ENCODE measurements at regions not wholly inside any gene's neighbourhood (a gene's known extent, or its start where the extent isn't known, plus 50 kb on each side); places are given as distances from the start of the nearest gene placed in this dataset.

DNA sequence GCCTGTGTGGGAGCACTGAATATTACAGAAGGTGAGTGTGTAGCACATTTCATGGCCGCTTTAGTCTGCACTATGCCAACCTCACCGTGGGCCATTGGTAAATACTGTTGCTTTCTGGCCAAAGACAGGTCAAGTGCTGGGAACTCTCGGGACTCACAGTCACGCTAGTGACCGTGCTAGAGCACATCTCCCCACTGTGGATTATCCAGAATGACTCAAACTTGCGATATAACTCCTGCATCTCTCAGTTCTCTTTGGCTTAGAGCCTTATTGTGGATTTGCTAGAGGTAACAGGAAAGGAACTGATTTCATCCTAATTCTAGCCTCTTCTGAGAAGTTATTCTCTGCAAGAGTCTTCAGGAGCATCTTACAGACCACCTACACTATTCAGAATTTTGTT, 86.5 kb downstream of the DAD1 start:
- in situ Hi-C loops (cut with MboI; ENCODE audit: low sequenced_read_pairs): no loop called here

More for the DNA sequence above, 86.5 kb downstream of the DAD1 start:
- dilution Hi-C loops (cut with HindIII; ENCODE audit: low sequenced_read_pairs, unreplicated experiment): no loop called here
- Histone ChIP-seq H3K9me1 (ENCODE audit: insufficient read depth, low read length) (no peaks in the 10 kb centered on the region), H4K91ac (ENCODE audit: insufficient read depth, low read depth, low read length) (no peak overlapping the region), H3K4me2 (ENCODE audit: low read depth, low read length) (no peak overlapping the region), H3K79me1 (ENCODE audit: low read depth in 1 of 2, low read length in 2 of 2) (no peaks in the 10 kb centered on the region), H3K56ac (ENCODE audit: extremely low read depth, insufficient read depth, low read length) (no peak overlapping the region), H2AK5ac (ENCODE audit: low read depth, low read length) (no peak overlapping the region), H3K18ac (ENCODE audit: low read depth, low read length) (no peak overlapping the region), H2BK15ac (ENCODE audit: low read depth, low read length) (no peak overlapping the region), H2BK5ac (ENCODE audit: low read depth, low read length, poor library complexity, severe bottlenecking) (no peak overlapping the region), H2AFZ (replicated peaks; ENCODE audit: low read length, poor library complexity) (no peak overlapping the region), H2AK9ac (replicated peaks; ENCODE audit: low read depth, low read length, poor library complexity) (no peak overlapping the region), H3K27me3 (ENCODE audit: control insufficient read depth, insufficient read depth, low read length) (peaks cover 24% of the 10 kb centered on the region), H2BK120ac (ENCODE audit: low read depth, low read length) (no peak overlapping the region), H4K20me1 (ENCODE audit: insufficient read depth, low read length) (no peaks in the 10 kb centered on the region), H2BK20ac (ENCODE audit: low read depth, low read length) (no peak overlapping the region), H4K5ac (ENCODE audit: low read depth, low read length) (no peak overlapping the region), H3K36me3 (ENCODE audit: control insufficient read depth, insufficient read depth, low read length) (no peaks in the 10 kb centered on the region), H3K9me3 (ENCODE audit: control insufficient read depth, insufficient read depth, low read length) (no peaks in the 10 kb centered on the region), H3K4me3 (ENCODE audit: insufficient read depth, low read depth, low read length) (no peak overlapping the region), H3K4ac (ENCODE audit: low read depth, low read length) (no peak overlapping the region), H3K27ac (ENCODE audit: insufficient read depth, low read length) (no peak overlapping the region), H3K9ac (ENCODE audit: low read depth, low read length) (no peak overlapping the region), H4K8ac (ENCODE audit: low read depth in 2 of 2, low read length in 2 of 2) (no peak overlapping the region), H3K4me1 (ENCODE audit: control insufficient read depth, insufficient read depth, low read length) (no peaks in the 10 kb centered on the region), H3K23ac (ENCODE audit: low read depth, low read length) (no peak overlapping the region), H3K14ac (replicated peaks; ENCODE audit: low read depth, low read length) (no peak overlapping the region)
- TF ChIP-seq, protein P1, sequence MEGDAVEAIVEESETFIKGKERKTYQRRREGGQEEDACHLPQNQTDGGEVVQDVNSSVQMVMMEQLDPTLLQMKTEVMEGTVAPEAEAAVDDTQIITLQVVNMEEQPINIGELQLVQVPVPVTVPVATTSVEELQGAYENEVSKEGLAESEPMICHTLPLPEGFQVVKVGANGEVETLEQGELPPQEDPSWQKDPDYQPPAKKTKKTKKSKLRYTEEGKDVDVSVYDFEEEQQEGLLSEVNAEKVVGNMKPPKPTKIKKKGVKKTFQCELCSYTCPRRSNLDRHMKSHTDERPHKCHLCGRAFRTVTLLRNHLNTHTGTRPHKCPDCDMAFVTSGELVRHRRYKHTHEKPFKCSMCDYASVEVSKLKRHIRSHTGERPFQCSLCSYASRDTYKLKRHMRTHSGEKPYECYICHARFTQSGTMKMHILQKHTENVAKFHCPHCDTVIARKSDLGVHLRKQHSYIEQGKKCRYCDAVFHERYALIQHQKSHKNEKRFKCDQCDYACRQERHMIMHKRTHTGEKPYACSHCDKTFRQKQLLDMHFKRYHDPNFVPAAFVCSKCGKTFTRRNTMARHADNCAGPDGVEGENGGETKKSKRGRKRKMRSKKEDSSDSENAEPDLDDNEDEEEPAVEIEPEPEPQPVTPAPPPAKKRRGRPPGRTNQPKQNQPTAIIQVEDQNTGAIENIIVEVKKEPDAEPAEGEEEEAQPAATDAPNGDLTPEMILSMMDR (conservative IDR thresholded peaks at IDR 0.05; ENCODE audit: low read depth, low read length): no peak
- TF ChIP-seq CHD1 (IDR thresholded peaks at IDR 0.05; ENCODE audit: low read depth, low read length) (no peak), RFX5 (IDR thresholded peaks at IDR 0.05; ENCODE audit: low read depth, low read length) (no peak), POLR2A (IDR thresholded peaks at IDR 0.05; ENCODE audit: low read depth, low read length) (no peak), MXI1 (IDR thresholded peaks at IDR 0.05; ENCODE audit: borderline replicate concordance, low read depth, low read length) (no peak), MAZ (IDR thresholded peaks at IDR 0.05; ENCODE audit: borderline replicate concordance, low read depth, low read length) (no peak), NFE2L2 (IDR thresholded peaks at IDR 0.05; ENCODE audit: low read depth, low read length) (no peak), BHLHE40 (IDR thresholded peaks at IDR 0.05; ENCODE audit: low read depth, low read length) (no peak), RAD21 (IDR thresholded peaks at IDR 0.05; ENCODE audit: low read length) (no peak), CEBPB (IDR thresholded peaks at IDR 0.05; ENCODE audit: low read depth, low read length) (no peak), MAFK (IDR thresholded peaks at IDR 0.05; ENCODE audit: low read depth, low read length) (no peak), RCOR1 (IDR thresholded peaks at IDR 0.05; ENCODE audit: insufficient replicate concordance, low read length) (no peak)
- TF ChIP-seq, protein P2, sequence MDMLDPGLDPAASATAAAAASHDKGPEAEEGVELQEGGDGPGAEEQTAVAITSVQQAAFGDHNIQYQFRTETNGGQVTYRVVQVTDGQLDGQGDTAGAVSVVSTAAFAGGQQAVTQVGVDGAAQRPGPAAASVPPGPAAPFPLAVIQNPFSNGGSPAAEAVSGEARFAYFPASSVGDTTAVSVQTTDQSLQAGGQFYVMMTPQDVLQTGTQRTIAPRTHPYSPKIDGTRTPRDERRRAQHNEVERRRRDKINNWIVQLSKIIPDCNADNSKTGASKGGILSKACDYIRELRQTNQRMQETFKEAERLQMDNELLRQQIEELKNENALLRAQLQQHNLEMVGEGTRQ (IDR thresholded peaks at IDR 0.05; ENCODE audit: low read depth, low read length): no peak
- BruUV-seq (replicated peaks): no TSS peak
- no peak for ATAC-seq (ENCODE audit: low read depth)
- ChIA-PET POLR2A (ENCODE audit: unreplicated experiment) (no interaction called here), CTCF (no interaction called here)
- intact Hi-C loops (cut with micrococcal nuclease): no loop called here
- DNase-seq: no peak
- WGBS, 2 experiments (ENCODE audit: extremely low coverage in 2 of 2, insufficient read length in 1 of 2): 40% methylated on average over 1 of the region's 6 CpGs; no CpG with 5 or more reads in 1 of the 2 experiments

All from IMR-90 (cell line).